RWPE2 (cell line): ENCODE measurements at regions not wholly inside any gene's neighbourhood (a gene's known extent, or its start where the extent isn't known, plus 50 kb on each side); places are given as distances from the start of the nearest gene placed in this dataset.
A peak's percentile ranks its signal among the peaks of the same experiment; 100 is the strongest.

Experiments used
- ATAC-seq: fragments of 200-7000 bp; cut with Tn5 transposase; 3 replicates; pipeline ENCODE4 v1.9.1; 2021; ENCODE audit warnings: low read depth
- DNase-seq: peaks from one replicate; pipeline ENCODE4 v3.0.0-alpha.2; 2020; ENCODE audit warnings: low spot score
- H3K27ac ChIP-seq: fragments of 450-650 bp; 2 replicates; pipeline ENCODE4 v1.5.1; 2017; ENCODE audit warnings: mild to moderate bottlenecking; ENCODE audit not compliant: poor library complexity, severe bottlenecking
- H3K27me3 ChIP-seq: fragments of 250-450 bp; sonication (Bioruptor Pico); 2 replicates; pipeline ENCODE4 v1.5.1; 2021; ENCODE audit warnings: mild to moderate bottlenecking, moderate library complexity; ENCODE audit not compliant: insufficient read depth, poor library complexity, severe bottlenecking
- H3K36me3 ChIP-seq: fragments of 250-450 bp; sonication (Bioruptor Pico); 2 replicates; pipeline ENCODE4 v1.5.1; 2020; ENCODE audit warnings: low read depth, mild to moderate bottlenecking, moderate library complexity
- H3K4me1 ChIP-seq: fragments of 250-450 bp; sonication (Bioruptor Pico); 2 replicates; pipeline ENCODE4 v1.5.1; 2021; ENCODE audit warnings: mild to moderate bottlenecking, moderate library complexity; ENCODE audit not compliant: insufficient read depth, poor library complexity, severe bottlenecking
- H3K4me3 ChIP-seq: fragments of 250-450 bp; sonication (Bioruptor Pico); 2 replicates; pipeline ENCODE4 v1.5.1; 2021; ENCODE audit warnings: mild to moderate bottlenecking, moderate library complexity; ENCODE audit not compliant: severe bottlenecking
- H3K9me3 ChIP-seq: fragments of 250-450 bp; sonication (Bioruptor Pico); 2 replicates; pipeline ENCODE4 v1.5.1; 2021; ENCODE audit warnings: mild to moderate bottlenecking, moderate library complexity; ENCODE audit not compliant: severe bottlenecking
- CTCF ChIP-seq: fragments of 450-650 bp; IDR thresholded peaks from one replicate; pipeline ENCODE4 v1.5.1; 2017; ENCODE audit warnings: mild to moderate bottlenecking, moderate library complexity; ENCODE audit not compliant: poor library complexity, severe bottlenecking

- no peak for DNase-seq
- Histone ChIP-seq H3K27ac (no peak overlapping the region), H3K27me3 (no peaks in the 10 kb centered on the region), H3K4me1 (no peaks in the 10 kb centered on the region), H3K9me3 (no peaks in the 10 kb centered on the region), H3K4me3 (no peak overlapping the region), H3K36me3 (no peaks in the 10 kb centered on the region)
- ATAC-seq = no peak
- no peak for TF ChIP-seq CTCF
Observed at GRCh38 chr5:173752653-173753052, 135.5 kb upstream of the CPEB4 start.

DNA sequence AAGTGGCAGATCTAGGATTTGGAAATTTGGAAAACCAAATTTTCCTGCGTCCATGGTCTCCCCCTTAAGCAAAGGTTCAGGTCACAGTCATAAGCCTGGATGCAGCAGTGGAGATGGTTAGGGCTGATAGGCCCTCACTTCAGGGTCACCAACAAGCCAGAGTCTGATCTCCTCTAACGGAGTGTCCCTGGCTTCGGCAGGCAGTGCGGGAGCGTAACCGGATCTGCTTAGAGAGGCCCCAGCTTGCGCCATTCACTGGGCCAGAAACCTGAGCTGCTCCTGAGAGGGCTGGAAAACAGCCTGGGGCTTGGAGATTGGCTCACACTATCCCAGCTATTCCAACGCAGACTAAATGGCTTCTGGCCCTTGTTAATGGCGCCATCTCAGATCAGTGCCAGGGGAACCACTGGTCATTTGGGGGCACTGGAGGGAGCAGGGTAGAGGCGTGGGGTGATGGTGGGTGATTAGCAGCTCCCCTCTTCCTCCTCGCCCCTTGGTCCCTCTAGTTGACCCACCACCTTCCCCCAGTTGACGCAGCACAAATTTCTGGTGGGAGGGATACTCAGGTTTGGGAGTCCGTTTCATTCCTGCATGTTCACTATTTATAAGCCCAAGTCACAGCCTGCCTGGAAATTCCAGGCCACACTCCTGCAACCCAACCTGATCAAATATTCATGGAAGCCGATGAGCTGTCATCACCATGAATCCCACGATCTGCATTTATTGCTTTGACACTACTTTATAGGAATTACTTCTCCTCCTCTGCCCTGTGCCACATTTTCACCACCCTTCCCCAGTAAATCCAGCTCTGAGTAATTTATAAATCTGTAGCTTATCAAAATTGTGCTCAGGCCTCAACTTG lies 134.6 kb upstream of the CPEB4 start:
- Histone ChIP-seq H3K9me3 (no peaks in the 10 kb centered on the region), H3K4me3 (no peak overlapping the region), H3K36me3 (no peaks in the 10 kb centered on the region), H3K27me3 (no peaks in the 10 kb centered on the region), H3K27ac (no peak overlapping the region), H3K4me1 (no peaks in the 10 kb centered on the region)
- ATAC-seq = peak; percentile 58
- TF ChIP-seq CTCF = no peak
- DNase-seq = no peak

DNA sequence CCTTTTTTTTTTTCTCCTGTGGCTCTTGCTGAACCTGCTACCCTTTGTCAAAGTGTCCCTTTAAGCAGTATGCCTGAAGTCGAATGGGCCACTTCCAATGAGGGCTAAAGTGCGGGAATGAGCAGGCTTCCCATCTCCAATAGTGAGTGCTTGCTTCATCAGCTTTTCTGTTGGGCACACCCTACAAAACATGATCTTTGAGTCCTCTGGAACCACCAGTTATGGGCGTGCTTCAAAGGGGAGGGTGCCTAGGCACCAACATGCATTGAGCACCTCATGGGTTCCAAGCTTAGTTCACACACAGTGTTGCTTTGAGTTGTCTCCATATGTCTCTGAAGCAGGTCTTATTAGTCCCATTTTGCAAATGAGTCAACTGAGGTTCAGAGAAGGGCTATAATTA lies 132.8 kb upstream of the CPEB4 start:
- no peaks in the 10 kb centered on the region for H3K36me3 ChIP-seq
- H3K4me1 ChIP-seq = no peaks in the 10 kb centered on the region
- H3K9me3 ChIP-seq = no peaks in the 10 kb centered on the region
- no peak overlapping the region for H3K4me3 ChIP-seq
- TF ChIP-seq CTCF = no peak
- DNase-seq = no peak
- H3K27me3 ChIP-seq = no peaks in the 10 kb centered on the region
- H3K27ac ChIP-seq = no peak overlapping the region
- no peak for ATAC-seq

GRCh38 chr5:173757403-173758209 lies 130.5 kb upstream of the CPEB4 start:
- Histone ChIP-seq H3K27ac (no peak overlapping the region), H3K4me3 (no peak overlapping the region), H3K4me1 (no peaks in the 10 kb centered on the region), H3K27me3 (no peaks in the 10 kb centered on the region), H3K36me3 (no peaks in the 10 kb centered on the region), H3K9me3 (no peaks in the 10 kb centered on the region)
- DNase-seq (no peak), ATAC-seq (no peak)
- no peak for TF ChIP-seq CTCF
